NCI-H526 (cell line): ENCODE measurements at regions not wholly inside any gene's neighbourhood (a gene's known extent, or its start where the extent isn't known, plus 50 kb on each side); places are given as distances from the start of the nearest gene placed in this dataset.
A peak's percentile ranks its signal among the peaks of the same experiment; 100 is the strongest.

ENCODE experiments used
- DNase-seq, 2 experiments: peaks; one replicate each; lab custom pipeline; 2025; lab: John Stamatoyannopoulos, UW

DNA sequence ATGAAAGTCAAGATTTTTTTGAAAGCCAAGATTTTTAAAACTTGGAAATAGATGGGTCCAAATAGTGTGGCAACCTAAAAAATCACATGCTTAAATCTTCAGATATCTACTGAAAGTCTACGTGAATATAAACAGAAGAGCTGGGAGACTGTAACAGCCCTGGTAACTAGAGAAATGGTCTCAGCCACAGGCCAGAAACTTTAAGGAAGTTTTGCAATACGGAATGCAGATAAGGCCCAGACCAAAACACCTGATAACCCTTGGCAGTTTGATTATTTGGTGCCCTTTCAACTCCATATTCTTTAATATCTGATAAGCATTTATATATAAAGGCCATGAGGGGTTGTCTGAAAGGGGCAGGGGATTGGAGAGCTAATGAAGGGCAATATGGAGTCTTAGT lies 537.3 kb upstream of the TGFBR2 start:
- DNase-seq: no peak

DNA sequence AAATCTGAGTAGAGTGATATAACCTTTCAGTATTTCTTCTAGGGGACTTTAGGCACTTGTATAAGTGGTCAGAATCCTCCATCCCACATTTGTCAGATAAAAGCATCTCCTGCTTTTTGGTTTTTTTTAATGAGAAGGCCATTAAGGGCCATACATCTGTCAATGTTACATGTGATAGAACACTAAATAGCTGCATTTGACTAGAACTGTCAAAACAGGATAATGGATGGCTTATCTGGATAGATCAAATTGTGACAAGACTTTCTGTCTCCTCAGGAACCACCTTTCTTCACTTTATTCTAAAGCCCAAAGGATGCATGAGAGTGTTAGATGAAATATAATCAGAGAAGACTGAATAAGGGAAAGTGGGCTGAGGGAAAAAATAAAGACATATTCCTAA lies 533.4 kb upstream of the TGFBR2 start:
- DNase-seq: no peak

DNA sequence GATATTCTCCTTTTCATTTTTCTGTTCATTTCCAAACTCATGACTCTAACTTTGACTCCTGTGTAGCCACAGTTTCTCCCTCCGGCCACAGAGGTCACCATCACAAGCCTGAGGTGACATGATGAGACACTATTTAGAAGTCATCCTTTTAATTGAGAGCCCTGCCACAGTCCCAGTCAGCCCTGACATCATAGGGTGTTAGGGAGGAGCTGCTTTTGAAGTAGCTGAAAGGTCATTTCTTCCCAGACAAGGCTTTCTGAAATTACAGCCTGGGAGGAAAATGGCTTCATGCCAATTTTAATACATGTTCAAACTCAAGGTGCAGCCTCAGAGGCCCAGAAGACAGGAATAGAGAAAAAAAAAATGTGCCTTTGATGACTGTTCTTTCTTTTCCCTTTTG lies 532.8 kb upstream of the TGFBR2 start:
- DNase-seq: no peak

DNA sequence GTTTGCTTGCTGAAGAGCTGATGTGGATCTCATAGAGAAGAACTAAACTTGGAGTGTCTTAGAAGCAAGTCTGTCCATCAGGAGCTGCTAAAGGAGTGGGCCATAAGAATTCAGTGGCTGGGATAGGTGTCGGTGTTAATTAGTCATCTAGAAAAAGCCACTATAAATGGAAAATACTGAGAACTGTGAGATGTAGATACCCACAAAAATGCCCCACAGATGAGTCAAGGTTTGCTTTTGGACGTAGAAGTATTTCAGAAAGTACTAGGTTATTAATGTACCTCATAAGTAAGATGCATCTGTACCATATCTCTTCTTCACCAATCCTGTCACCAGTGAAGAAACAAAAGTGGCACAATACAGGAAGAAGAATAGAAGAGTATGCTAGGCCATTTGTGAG lies 530.9 kb upstream of the TGFBR2 start:
- DNase-seq: no peak

DNA sequence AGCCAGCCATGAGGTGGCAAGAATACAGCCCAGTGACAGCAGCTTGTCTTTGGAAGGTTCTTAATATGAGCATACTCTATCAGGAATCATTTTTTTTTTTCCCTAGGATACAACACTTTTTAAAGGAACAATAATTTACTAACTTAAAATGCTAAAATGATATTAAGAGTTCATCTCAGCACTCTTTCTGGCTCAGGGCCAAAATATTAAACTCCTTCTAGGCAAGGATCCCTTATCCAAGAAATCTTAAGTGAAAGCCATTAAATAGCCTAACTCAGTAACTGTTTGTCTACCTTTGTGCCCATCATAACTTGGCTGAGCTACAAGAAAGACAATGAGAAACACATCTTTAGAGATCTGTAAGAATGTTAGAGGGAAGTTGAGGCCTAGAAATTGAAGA lies 529.5 kb upstream of the TGFBR2 start:
- DNase-seq: no peak

DNA sequence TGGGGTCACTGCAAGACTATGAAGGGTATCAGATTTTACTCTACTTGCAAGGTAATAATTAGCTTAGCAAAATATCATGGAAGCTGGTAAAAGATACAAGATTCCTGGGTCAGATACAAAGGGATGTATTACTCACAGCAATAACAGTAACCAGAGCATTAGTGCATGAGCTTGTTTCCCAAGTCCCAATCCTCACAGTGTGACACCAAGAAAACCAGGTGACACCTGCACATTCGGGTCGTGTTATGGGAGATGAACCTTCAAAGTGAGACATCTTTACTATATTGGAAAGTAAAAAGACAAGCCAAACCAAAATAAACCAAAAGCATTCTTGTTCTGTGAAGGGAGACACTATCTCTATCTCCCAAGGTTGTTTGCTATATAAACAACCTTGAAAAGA lies 528.7 kb upstream of the TGFBR2 start:
- no peak for DNase-seq

DNA sequence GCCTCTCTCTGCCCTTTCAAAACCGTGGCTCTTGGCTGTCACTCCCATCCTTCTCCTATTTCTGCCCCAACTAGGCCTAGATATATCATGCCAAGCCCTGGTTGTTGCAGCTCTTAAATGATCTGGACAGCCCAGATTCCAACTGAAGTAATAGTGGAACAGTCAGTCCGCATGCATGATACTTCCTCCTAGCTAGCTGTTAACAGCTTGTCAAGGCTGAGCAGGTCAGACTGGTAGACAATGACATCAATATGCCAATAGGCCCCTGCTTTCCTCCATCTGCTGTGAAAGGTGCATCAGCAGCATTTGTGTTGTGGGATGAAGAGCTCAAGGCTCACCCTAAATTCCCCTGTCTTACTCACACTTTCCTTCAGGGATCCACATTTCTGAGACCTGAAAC lies 527.7 kb upstream of the TGFBR2 start:
- DNase-seq: no peak

DNA sequence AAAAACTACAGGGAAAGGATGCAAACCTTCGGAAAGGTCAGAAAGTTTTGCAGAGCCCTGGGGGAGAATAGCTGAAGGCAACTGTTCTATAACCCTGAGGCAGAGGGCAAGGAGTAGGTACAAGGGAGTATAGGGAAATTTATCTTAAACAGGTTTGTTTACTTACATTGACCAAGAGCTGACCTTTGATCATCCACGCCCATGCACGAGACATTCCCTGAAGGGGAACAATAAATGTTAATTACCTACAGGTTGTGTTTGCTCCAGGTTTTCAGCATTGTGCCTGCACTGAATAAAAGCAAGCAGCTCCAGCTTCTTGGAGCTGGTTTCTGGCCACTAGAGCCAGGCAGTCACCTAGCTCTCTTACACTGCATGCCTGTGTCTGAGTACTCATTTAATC lies 524.5 kb upstream of the TGFBR2 start:
- DNase-seq: peak; percentile 46 to 62

DNA sequence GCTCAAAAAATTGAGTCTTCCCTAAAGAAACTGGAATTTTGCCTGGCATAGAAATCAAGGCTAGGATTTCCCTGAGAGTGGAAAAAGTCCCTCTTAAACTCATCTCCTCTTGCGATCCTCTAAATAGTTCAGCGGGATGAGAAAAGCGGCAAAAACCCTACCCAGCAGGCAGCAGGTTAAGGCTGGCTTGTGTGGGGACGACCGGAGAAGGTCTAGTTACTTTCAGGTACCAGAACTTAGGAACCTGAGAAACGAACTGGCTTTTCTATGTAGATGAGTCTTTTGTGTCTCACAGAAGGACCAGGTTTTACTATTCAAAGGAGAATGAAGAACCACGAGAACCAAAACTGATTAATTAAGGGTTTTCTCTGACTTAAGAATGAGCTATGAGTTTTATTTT lies 523.7 kb upstream of the TGFBR2 start:
- no peak for DNase-seq

DNA sequence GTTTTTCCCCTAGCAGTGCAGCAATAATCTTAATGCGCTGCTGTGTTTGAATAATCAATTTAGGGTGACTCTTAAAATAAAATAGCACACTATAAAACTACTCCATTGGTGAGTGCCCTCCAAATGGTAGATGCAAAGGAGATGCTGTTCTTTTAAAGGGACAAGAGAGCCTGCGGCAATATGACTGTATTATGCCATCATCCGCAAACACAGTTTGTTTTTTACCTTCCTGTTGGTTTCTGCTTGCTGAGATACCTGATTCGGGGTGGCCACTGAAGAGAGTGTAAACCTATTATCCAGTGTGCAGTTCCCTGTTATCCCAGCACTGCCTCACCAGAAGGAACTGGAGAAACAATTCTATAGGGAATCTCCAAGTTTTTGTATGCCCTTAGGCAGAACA lies 523.1 kb upstream of the TGFBR2 start:
- no peak for DNase-seq

DNA sequence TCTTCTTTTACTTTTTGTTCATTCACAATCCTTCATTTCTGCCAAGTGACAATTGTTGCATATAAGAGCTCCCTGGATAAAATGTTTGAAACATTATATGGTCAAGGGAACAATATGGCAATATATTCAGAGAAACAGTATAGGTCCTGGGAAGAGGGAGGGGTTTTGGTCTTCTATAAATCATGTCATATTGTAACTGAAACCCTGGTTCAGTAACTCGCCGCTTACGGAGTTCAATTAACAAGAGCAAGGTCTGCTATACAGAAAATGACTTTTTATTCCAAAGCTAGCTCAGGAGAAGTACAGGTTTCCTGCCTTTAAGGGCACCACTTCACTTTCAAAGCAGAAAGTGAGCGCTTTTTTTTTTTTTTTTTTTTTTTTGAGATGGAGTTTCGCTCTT lies 522.1 kb upstream of the TGFBR2 start:
- no peak for DNase-seq

DNA sequence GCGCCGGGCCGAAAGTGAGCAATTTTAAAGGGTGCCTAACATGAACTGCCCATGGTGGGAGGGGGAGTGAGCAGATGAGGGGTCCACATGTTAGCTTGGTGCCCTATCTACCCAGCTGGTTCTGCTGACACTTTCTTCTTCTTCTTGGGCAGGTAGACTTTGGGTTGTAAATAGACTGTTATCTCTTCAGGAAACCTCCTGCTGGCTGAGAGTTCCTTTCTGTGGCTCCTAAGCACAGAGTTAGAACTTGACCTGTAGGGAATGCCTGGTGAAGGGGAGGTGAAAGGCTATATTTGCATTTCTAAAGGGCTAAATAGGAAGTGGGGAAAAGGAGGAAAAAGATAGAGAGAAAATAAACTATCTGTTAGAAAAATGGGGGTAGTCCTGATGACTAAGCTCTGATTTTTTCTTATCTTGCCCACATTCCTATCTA lies 521.4 kb upstream of the TGFBR2 start:
- DNase-seq: no peak

DNA sequence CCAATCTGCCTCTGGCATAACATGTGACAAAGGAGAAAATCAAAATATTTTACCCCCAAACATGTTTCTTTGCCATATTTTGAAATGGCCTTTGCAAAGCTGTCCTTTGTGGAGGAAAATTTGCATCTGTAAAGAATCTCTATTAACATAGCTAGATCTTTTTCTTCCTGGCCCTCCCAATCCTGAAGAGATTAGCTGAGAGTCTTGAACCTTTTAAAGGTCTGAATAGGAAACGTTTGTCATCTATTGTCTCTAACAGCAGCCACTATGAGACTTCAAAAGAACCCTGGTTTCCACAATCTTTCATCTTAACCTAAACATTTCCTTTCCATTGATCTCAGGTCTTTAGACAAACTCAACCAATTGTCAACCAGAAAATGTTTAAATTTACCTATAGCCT lies 520.9 kb upstream of the TGFBR2 start:
- DNase-seq: no peak

DNA sequence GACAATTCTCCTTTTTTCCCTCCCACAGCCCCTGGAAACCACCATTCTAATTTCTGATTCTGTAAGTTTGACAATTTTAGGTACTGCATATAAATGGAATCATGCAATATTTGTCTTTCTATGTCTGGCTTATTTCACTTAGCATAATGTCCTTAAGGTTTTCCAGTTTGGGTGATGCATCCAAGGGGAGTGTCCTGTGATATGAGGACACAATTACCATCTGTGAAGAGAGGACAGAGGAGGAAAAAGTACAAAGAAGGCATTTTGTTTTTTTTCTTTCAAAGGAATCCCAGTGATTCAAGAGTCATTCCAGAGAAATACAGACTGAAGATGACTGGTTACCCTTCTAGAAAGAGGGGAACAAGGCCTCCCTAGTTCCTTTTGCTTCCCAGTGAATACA lies 514.7 kb upstream of the TGFBR2 start:
- DNase-seq: no peak

DNA sequence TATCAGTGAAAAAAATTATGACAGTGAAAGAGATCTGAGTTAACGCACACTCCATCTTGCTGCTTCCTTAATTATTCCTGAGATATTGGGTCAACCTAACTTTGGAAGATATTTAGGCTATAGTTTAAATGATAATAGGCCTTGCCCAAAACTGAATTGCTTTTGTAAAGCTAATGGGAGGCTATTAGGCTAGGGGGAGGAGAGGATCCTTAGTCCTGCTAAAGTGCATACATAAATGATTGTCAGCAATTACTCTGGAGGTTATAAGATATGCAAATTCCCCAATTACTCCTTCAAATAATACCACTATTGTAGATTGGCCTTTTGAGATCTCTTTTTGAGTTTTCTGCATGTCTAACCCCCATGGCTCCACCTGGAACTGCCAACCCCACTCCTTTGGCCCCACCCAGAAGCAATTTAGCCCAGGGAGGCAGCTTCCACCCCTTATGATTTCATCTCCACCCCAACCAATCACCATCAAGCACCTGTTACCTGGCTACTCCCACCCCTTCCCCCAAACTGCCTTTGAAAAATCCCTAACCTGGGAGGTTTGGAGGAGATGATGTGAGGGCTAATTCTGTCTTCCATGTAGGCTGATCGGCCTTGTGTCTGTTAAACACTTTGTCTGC lies 509.3 kb upstream of the TGFBR2 start:
- no peak for DNase-seq

DNA sequence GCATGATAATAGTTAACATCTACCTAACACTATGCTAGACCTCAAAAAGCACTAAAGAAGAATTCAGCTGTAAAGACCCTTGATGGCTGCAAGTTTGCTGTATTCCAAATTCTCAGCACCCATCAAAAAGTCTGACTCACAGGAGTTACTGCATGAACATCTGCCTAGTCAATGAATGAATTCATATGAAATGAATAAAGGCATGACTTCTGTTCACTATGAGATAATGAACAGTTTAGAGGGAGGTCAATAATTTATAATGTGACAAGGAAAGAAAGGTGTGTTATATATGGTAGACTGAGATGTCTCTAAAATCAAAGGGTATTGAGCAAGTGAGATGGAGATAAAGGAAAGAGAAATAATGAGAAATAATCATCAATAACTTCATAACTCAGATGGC lies 508.2 kb upstream of the TGFBR2 start:
- no peak for DNase-seq

DNA sequence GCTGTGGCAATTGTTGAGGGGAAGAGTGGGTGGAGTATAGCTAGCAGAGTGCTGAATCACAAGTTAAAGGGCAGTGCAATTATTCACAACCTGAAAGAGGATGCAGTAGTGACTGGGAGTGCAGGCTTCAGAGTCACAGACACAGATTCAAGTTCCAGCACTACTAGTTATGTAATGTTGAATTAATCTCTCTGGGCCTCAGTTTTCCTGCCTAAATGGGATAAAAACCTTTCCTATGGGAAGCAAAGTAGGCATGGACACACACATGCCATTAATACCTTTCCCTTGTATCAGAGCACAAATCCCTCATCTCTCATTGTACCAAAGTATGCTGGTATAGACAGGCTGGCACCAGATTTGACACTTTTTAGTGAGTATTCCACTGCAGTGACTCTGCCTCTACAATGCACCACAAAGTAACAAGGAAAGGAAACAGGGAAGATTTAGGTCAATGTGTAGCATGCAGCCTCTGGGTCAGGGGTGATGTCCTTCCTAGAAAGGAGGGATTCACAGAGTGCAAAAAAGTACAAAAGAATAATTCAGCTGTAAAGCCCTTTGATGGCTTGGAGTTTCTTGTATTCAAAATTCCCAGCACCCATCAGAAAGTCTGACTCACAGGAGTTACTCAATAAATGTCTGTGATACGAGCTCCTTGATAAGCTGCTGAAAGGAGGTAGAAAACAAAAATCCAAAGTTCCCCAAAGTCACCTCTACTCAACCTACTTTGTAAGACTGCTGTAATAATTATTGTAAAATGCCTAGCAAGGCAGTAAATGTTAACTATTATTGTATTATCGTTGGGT lies 507.5 kb upstream of the TGFBR2 start:
- no peak for DNase-seq

DNA sequence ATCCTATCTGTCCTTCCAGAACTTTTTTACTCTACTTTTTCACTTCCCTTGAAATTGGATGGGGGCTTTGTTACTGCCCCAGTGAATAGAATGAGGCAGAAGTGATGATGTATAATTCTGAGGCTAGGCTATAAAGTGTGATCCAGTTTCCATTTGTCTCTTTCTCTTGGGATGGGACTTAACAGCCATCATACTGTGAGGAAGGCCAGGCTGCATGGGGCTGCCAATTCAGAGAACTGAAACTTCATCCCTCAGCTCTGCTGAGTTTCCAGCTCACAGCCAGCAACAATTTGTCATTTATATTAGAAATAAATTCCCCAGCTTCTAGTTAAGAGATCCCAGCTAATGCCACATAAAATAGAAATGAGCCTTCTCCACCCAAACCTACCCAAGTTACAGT lies 504.0 kb upstream of the TGFBR2 start:
- no peak for DNase-seq

DNA sequence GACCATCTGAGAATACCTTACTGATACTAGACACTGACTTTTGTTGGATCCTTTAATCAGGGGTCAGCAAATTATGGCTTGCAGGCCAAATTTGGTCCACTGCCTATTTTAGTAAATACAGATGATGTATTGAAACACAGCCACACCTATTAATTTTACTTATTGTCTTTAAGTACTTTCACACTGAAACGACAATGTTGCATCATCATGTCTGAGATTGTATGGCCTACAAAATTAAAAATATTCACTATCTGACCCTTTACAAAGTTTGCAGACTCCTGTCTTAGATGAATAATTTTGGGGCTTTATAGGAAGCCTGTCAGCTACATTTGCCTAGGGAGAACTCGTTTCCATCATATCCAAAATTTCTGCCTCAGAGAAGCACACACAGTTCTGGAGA lies 503.2 kb upstream of the TGFBR2 start:
- no peak for DNase-seq

DNA sequence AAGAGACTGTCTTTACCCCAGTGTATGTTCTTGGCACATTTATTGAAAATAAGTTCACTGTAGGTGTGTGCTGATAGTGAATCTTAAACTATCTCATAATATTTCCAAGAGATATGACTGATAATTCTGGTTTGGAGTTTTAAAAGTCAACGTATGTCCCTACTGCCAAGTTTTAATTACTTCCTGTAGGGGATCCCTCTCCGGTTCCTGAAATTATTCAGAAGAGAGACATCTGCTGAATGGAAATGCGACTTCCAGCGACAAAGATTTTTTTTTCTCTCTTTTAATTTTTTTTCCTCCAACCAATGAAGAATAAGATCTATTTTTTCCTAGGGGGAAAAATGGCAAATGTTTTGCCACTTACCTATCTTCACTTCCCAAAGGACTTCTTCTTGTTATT lies 498.9 kb upstream of the TGFBR2 start:
- DNase-seq: no peak

DNA sequence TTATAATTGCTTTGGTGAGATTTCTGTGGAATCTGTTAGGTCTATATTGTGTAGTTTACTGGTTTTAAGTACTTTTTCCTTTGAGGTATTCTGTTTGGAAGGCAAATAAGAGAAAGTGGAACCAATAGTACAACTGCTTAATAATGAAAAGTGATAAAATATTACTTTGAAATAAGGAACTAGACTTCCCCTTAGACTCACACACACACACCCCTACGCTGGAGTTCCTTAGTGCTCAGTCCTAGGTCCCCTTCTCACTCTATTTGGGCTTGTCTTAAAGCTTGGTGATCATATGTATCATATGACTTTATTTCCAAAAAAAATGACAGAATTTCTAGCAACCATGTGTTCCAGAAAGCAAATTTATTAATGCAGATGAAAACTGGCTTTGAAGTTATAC lies 494.0 kb upstream of the TGFBR2 start:
- DNase-seq: no peak

DNA sequence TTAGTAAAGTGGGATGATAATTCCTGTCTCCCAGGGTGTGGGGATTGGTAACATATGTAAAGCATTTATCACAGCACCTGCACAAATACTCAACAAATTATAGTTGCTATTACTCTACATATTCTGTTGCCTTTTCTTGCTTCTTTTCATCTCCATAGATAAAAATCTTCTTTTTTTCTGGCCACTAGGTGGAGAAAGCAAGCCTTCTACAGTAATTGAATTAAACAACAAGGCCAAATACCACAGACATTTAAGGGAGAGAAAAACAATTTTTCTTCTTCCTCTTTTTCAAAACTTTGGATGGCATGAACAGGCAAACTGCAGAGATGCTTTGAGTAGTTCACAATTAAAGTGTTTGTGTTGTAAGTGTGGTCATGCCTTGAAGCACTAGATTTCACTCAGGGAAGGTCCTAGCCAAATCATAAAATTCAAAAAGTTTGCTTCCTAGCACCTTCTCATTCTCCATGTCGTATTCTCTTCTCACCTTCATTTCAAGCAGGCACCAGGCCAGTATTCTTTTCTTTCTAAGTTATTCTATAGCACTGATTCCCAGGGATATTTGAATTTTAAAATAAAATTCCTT lies 493.4 kb upstream of the TGFBR2 start:
- peak; percentile 41 to 72 for DNase-seq

DNA sequence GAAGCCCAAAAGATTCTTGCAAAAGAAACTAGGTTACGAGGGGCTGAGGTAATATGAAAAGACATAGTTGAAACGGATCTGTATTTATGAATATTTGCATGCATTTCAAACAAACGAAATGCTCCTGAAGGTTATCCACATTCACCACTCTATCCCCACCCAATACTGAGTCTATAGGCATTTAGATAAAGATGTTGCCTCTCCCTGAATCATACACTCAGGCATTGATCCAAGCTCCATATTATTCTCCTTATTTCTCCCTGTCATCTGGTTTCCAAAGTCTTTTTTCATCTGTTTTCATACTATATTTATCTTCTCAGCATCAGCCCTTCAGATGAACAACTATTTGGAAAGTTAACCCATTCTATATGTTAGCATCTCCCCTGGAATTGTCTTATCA lies 492.5 kb upstream of the TGFBR2 start:
- DNase-seq: peak in 1 of 2 experiments; percentile 35

DNA sequence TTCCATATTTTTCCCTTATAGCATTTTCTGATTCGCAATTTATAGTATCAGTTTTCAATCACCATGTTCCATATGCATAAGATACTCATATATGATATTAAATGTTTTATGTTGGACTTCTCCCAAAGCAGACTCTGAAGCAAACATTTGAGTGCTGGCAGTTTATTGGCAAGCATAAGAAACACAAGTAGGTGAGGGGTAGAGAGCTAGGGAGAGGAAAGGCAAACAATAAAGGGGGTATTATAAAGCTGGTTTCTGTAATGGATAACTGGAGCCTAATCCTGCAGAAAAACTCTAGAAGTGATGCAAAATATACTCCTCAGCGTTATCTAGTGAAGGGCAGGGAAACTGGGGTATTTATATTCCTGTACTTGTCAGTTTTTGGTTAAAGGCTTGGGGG lies 491.5 kb upstream of the TGFBR2 start:
- no peak for DNase-seq
